ENCODE measurements at regions not wholly inside any gene's neighbourhood (a gene's known extent, or its start where the extent isn't known, plus 50 kb on each side); places are given as distances from the start of the nearest gene placed in this dataset.

- TF ChIP-seq CTCF (conservative IDR thresholded peaks at IDR 0.05), result no peak
- no peak for DNase-seq (ENCODE audit: extremely low spot score, unreplicated experiment)
- Mint-ChIP-seq H3K4me1 (ENCODE audit: unreplicated experiment) (peaks cover 49% of the 10 kb centered on the region), H3K27ac (no peak overlapping the region), H3K27me3 (no peaks in the 10 kb centered on the region), H3K36me3 (no peaks in the 10 kb centered on the region), H3K9me3 (no peaks in the 10 kb centered on the region), H3K4me3 (no peak overlapping the region)
These were observed 247.5 kb upstream of the GOLIM4 start for GRCh38 chr3:168342946-168343850.

GRCh38 chr3:168341956-168342936, 246.5 kb upstream of the GOLIM4 start:
- Mint-ChIP-seq H3K36me3 (no peaks in the 10 kb centered on the region), H3K4me1 (ENCODE audit: unreplicated experiment) (peaks cover 49% of the 10 kb centered on the region), H3K27me3 (peaks cover 2% of the 10 kb centered on the region), H3K27ac (peak overlapping the region; percentile 63), H3K9me3 (no peaks in the 10 kb centered on the region), H3K4me3 (peak overlapping the region; percentile 60)
- TF ChIP-seq CTCF (conservative IDR thresholded peaks at IDR 0.05), result no peak
- DNase-seq (ENCODE audit: extremely low spot score, unreplicated experiment), result no peak

GRCh38 chr3:168341192-168341815, 245.6 kb upstream of the GOLIM4 start:
- Mint-ChIP-seq H3K36me3 (peaks cover 1% of the 10 kb centered on the region), H3K9me3 (peaks cover 2% of the 10 kb centered on the region), H3K27me3 (peaks cover 2% of the 10 kb centered on the region), H3K4me1 (ENCODE audit: unreplicated experiment) (peaks cover 49% of the 10 kb centered on the region), H3K27ac (peak overlapping the region; percentile 63), H3K4me3 (peak overlapping the region; percentile 60)
- no peak for TF ChIP-seq CTCF (conservative IDR thresholded peaks at IDR 0.05)
- DNase-seq (ENCODE audit: extremely low spot score, unreplicated experiment), result no peak

- Mint-ChIP-seq H3K36me3 (peaks cover 5% of the 10 kb centered on the region), H3K4me1 (ENCODE audit: unreplicated experiment) (peaks cover 38% of the 10 kb centered on the region), H3K27ac (no peak overlapping the region), H3K9me3 (peaks cover 4% of the 10 kb centered on the region), H3K27me3 (peaks cover 2% of the 10 kb centered on the region), H3K4me3 (no peak overlapping the region)
- DNase-seq (ENCODE audit: extremely low spot score, unreplicated experiment), result no peak
- no peak for TF ChIP-seq CTCF (conservative IDR thresholded peaks at IDR 0.05)
These were observed 242.4 kb upstream of the GOLIM4 start for GRCh38 chr3:168338161-168338560.

- no peak overlapping the region for H3K4me3 Mint-ChIP-seq
- peaks cover 25% of the 10 kb centered on the region for H3K4me1 Mint-ChIP-seq (ENCODE audit: unreplicated experiment)
- H3K36me3 Mint-ChIP-seq, result peaks cover 5% of the 10 kb centered on the region
- peaks cover 2% of the 10 kb centered on the region for H3K27me3 Mint-ChIP-seq
- H3K27ac Mint-ChIP-seq, result no peak overlapping the region
- peaks cover 4% of the 10 kb centered on the region for H3K9me3 Mint-ChIP-seq
- TF ChIP-seq CTCF (conservative IDR thresholded peaks at IDR 0.05), result no peak
- no peak for DNase-seq (ENCODE audit: extremely low spot score, unreplicated experiment)
These were observed 240.6 kb upstream of the GOLIM4 start for GRCh38 chr3:168336276-168336675.
